CD4-positive, alpha-beta T cell treated with Interleukin-21 for 1 hour (primary cell): ENCODE measurements at regions not wholly inside any gene's neighbourhood (a gene's known extent, or its start where the extent isn't known, plus 50 kb on each side); places are given as distances from the start of the nearest gene placed in this dataset.
"Not testable (repeated sequence)": the region's sequence is repeated elsewhere in the genome, so short reads cannot be mapped to it uniquely, and the experiment has no call there.

Source experiments
- DNase-seq: peaks from one replicate; pipeline ENCODE4 v3.0.0-alpha.2; 2020

DNA sequence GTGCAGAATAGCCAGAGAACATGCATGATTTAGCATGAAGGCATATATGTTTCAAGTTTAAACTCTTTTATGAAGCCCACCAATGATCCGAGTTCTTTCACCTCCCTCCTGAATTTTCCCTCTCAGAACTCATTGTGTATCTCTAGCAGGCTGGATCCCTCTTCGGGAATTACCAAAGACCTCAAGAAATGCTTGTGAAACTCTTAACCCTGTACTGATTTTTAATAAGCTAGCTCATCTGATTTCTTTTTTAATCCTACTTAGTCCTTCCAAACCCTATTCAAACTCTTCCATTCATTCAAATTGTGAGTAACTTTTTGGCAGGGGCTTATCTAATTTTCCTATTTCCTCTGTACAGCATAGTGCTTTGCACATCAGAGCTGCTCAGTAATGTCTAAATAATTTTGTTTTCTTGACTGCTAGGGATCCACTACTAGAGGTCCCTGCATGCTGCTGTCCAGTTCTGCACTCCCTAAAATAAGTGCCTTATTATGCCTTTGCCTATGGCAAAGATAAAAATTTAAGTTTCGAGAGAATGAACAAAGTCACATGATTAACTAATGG lies 723.8 kb downstream of the CDH11 start:
- DNase-seq, result no peak

DNA sequence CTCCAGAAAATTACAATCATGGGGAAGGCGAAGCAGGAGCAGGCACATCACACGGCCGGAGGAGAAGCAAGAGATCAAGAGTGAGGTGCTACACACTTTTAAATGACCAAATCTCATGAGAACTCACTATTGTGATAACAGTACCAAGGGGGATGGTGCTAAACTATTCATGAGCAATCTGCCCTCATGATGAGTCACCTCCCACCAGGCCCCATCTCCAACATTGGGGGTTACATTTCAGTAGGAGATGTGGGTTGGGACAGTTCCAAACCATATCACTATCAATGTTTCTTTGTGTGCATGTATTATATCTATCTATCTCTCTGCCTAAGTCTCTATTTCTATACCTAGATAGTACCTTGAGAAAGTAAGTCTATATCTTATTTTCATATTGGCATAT lies 724.8 kb downstream of the CDH11 start:
- DNase-seq, result no peak

DNA sequence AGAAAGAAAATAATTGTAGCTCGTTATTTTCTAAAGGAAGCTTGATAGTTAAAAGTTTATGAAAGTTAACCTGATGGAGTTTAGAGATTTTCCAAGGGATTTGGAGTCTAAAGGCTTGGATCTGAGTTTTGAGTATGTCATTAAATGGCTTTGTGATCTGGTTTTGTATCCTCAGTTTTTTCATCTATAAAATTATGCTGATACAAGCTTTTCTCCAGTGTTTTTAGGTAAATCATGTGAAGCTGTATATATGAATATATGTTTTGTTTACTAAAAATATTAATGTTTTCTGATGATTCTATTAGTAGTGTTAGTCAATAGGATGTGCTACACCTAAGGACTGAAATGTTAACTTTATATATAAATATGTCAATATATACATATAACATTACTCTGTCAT lies 727.8 kb downstream of the CDH11 start:
- DNase-seq, result no peak

DNA sequence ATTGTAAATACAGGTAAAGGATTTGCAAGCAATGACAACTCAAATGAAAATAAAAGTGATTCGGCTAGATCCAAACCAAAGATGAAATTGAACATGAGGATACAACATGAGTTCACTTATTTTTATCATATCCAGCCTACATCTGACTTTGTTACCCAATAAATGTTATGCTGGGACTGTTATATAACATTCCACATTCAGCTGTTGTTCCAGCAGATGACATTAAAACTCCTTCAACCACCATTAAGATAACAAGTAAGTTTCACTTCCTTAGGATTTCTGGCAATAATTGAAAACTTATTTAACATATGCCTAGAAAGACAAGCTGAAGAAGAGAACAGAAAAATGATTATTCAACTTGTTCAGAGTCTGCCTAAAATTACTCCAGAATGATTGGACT lies 729.4 kb downstream of the CDH11 start:
- DNase-seq, result no peak

DNA sequence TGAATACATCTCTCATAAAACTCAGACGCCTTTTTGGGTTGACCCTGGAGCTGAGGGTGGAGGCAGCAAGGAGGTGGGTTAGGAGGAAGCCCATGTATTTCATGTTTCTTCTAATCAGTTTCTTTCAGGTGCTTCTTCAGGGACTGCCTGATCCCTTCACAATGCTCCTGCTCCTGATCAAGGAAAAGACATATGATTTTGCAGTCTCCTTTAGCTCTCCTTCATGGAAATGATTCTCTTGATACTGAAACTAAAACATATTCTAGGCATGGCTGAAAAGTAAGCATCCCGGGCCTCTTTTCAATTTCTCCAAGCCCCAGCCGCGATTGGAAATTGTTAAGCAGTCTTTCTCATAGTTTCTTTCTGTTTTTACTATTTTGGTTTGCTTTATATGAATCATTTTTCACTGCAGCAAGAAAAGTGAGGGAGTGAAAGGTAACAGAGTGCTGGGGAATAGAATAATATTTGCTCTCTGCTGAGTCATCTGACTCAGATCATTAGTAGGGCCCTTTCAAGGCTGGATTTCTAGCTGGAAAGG lies 730.7 kb downstream of the CDH11 start:
- no peak for DNase-seq

DNA sequence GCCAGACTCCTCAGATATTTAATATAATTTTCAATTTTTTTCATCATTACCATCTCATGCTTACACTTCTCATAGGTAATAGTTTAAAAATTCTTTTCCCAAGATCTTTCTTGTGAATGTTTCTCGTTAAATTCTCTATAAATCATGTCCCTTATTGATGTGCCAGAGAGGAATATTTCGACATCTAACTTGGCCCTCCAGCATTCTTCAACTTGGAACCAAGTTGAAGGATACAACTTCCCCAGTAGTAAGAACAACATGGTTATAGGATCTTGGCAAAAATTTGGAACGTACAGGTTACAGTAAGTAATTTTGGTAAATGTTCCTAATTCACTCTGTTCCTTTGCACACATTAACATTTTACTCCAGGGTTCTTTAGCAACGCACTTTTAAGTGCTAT lies 731.8 kb downstream of the CDH11 start:
- no peak for DNase-seq

DNA sequence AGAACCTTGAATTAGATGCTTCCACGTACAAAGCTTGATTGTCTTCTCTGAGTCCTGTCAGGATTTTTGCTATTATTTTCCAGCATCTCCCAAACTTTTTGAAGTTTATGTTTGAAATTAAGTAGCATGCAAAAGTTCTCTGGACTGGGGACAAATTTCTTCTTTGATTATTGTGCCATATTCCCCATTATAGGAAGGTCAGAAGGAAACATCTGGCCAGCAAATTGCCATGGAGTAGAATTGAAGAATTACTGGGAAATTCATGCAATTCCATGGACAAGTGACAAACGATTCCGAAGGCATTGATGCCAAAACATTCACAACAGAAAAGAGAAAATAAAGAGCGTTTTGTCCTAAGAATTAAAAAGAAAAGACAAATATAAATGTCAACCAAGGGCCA lies 737.2 kb downstream of the CDH11 start:
- no peak for DNase-seq

DNA sequence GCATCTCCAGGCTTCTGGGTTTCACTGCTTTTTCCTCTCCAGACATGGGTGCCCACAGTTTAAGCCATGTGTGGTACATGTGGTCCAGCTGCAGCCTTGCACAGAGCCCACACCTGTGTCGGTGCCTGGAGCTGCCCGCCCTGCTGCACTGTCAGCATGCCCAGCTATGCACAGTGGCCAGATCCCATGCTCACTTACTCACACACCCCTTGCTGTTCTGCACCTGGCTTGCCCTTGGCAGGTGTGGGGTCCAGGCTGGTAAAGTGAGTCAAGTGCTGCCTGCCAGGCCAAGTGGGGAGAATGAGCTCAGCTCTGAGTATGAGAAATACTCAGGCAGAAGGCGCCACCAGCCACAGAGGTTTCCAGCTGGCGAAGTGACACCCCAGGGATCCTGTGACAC lies 739.9 kb downstream of the CDH11 start:
- DNase-seq, result no peak

DNA sequence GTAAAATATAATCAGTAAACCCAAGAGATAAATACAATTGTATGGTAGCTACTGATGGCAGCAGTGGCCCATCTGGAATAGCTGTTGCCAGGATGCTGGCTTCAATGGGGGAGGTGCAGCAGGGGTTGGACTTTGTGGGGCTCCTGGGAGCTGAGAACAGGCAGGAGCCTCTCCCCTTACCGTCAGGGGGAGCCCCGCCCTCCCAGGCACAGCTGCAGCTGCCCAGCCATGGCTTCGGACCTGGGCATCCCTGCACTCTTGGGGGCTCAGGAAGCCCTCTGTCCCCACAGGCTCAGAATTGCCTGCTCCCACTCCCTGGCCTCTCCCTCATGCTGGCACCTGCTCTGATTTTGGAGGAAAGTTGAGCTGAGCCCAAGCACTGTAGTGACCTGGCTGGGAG lies 741.1 kb downstream of the CDH11 start:
- DNase-seq, result no peak

DNA sequence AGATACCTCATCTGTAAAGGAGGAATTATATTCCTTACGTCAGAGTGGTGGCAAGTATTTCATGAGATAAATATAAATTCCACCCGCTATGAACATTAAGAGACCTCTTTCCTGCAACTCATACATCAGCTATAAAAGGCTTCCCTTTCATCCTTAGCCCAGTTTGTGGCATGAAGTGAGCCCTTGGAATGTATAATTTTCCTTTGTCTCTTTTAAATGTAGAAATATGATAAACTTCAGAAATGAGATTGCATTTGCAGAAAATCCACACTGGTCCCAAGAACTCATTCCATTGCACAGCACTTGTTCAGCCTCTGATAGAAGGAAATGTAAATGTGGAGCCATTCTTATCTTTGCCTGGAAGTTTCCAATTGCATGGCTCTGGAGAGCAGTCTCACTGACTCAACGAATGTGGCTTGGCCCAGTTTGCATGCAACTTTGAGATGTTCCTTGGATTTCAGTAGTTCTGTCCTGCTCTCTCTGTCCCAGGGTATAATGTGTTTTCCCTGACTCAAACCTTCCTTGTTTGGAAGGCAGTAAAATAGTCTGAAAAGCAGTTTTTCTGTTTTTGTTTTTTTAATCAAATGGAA lies 746.4 kb downstream of the CDH11 start:
- DNase-seq, result no peak

DNA sequence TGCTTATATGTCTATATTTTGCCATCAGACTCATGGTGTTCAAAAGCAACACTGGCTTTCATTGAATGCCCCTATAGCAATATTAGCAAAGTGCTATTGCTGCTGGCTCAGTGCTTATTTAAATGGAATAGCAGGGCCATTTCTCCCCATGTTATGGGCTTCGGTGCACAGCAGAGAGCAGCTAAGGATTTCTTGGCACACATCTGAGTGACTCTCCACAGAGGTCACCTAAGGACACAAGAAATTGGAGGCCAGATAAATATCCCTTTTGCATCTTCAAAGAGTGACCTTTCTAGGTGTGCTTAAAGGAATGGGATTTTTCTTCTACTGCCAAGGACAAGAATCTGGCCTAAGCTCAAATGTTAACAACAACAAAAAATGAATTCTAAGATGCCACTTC lies 751.8 kb downstream of the CDH11 start:
- no peak for DNase-seq

DNA sequence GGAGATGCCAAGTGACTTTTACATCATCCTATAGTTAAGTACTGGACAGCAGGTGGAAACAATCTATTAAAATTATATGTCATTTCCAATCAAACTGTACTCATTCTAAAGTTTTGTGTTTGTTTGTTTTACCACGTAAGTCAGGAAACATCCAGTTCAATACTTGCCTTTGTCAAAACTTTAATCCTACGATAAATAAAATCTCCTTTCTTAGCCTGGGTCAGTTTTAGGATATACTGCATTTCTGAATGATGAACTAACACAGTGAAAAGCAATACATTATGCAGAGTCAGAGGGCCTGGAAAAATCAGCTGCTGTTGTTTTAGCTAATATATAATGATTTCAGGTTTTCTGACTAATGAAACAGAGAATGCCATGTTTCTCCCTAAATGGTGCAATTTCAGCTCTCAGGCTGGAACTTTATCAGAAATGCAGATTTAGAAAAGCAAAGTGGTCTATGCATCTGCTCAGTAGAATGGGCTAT lies 756.4 kb downstream of the CDH11 start:
- no peak for DNase-seq

DNA sequence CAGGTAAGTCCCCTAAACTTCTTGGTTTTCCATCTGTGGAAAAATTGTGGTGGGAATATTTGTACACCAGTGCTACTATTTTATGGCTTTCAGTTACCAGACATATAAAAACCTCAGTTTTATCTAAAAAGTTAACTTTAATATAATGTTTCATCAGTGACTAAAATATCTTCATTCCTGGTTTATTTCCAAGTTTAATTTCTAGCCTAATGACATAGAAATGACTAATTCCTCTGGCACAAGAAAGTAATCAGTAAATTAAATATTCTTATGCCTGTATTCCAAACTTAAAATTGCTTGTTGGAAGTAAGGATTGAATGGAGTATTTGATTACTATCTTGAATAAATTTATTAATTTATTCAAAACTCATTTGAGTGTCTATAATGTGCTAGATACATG lies 757.0 kb downstream of the CDH11 start:
- DNase-seq, result no peak

DNA sequence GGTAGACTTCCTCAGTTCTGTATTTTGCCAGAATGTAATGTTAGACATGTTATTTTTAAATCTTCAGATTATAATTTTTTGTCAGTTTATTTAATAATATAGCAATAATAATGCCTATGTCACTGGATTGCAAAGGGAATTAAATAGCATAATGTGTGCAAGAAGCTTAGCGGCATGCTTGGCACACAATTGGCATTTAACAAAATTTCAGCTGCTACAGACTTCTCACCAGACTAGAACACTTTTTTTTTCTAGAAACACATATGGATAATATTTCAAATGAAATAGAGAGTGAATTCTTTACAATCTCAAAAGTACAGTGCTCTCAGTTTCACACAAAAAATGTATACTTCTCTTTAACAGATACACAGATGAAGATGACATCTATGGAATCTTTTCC lies 757.4 kb downstream of the CDH11 start:
- DNase-seq, result no peak

DNA sequence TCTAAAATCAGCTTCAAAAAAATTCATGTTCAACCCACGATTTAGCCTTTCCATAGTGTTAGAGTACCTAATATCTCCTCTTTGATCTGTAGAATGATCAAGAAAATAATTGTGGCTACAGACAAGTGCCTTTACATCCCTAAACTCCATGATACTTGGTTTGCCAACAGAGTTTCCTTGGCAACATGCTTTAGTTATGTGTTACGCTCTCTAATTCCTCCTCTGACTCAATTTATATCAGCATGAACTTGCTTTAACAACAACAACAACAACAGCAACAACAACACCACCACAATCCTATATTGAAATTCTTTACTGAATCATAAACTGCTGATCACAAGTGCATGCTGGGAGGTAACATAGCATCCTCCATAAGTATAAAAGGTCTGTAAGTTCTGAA lies 757.8 kb downstream of the CDH11 start:
- no peak for DNase-seq

DNA sequence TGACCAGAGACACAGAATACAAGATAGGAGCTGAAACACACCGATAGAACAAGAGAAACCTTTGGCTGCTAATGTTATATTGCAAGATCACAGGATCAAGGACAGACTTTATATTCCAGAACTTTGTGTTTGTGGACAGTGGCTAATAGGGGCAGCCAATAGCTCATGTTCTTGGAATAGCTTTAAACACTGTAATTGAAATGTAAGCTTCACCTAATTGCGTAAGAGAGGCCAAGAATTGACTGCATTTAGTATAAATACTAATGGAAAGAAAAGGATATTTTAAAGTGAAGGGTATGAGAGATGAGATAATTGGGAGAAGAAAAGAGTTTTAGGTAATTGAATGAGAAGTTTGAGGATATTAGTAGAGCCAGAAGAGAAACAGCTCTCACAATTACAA lies 758.8 kb downstream of the CDH11 start:
- no peak for DNase-seq

DNA sequence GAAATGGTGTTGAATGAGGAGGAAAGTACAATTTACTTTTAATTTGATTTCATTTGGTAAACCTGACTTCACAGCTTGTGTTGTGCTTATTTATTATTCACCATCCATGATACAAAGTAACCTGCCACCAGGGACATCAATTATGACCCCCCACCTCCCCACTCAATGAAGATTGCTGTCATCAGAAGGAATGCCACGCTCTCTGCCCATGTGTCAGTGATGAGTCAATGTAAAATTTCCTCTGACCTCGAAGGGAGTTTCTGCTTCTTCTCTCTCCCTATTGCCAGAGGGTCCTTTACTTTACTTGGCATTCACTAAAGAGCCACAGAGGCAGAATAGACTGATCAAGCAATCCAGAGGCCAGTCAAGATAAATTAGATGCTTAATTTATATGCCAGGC lies 759.7 kb downstream of the CDH11 start:
- DNase-seq, result no peak

DNA sequence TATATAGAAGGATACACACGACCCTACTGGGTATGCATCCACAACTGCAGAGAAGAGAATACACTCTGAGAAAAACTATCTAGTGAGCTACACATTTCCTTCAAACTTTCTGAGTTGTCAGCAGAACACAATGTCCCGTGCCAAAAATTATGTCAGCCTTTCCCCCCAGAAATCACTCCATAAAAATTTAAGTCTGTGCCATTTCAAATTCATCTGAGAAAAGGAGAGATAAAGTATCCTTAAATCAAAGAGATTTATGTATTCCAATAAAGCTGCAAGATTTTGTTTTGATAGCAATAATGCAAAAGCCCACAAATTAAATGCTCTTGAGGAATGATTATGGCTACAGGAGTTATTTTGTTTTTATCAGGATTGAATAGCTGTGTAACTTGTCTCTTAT lies 760.1 kb downstream of the CDH11 start:
- no peak for DNase-seq

DNA sequence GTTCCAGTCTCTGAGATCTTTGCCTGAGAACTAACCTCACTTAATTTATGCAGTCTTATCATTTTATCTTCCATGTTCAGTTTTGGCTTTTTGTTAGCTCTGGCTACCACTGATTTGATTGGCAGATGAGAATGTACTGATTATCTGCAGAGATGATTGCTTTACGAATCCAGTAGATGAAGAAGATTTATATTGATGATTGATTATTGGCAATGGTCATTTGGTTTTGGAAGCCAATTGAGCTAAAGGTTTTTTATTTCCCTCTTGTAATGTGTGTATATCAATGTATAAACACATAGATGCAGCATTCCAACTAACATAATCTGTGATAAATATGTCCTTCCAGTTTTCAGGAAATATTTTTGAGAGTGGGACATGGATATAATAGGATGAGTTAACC lies 763.6 kb downstream of the CDH11 start:
- DNase-seq, result no peak

DNA sequence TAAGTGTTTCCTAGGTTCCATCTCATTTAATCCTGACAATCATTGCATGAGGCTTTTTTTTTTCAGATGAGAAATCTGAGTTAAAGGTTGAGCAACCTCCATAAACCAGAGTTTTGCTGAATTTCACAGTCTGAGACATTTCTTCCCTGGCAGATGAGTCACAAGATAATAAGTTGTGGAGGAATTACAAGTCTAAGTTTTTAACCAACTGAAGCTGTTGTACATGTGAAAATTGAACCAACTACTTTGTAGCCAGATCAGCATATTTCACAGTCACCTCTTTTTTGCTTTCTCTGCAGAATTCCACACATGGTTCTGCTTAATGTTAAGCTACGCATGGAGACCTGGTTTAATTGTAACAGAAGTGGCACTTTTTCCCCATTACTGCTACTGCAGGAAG lies 765.6 kb downstream of the CDH11 start:
- DNase-seq, result no peak

DNA sequence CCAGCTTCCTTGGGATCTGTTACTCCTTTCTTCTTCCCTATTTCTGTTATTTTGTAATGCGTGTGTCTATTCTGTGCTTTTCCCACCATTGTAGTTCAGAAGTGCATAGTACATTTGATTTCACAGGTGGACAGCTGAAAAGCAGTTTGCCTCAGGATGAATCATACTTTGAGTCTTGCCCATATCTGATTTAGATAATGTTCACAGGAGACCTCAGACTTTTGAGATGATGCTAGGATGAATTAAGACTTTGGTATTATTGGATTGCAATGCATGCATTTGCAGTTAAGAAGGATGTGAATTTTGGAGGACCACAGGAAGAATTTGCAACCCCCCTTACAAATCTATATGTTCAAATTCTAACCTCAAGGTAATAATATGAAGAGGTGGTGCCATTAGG lies 769.6 kb downstream of the CDH11 start:
- no peak for DNase-seq

DNA sequence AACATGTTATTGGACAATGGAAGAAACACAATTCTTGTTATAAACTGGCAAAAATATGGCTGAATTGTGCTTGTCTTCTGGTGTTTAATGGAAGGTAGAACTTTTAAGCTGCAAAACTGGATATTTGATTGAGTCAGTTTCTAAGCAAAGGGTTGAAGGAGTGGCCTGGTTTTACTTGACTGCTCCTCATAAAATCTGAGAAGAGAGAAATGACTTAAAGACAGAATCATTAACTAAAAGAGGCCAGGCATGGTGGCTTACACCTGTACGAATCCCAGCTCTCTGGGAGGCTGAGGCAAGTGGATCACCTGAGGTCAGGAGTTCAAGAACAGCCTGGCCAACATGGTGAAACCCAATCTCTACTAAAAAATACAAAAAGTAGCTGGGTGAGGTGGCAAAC lies 770.7 kb downstream of the CDH11 start:
- no peak for DNase-seq

DNA sequence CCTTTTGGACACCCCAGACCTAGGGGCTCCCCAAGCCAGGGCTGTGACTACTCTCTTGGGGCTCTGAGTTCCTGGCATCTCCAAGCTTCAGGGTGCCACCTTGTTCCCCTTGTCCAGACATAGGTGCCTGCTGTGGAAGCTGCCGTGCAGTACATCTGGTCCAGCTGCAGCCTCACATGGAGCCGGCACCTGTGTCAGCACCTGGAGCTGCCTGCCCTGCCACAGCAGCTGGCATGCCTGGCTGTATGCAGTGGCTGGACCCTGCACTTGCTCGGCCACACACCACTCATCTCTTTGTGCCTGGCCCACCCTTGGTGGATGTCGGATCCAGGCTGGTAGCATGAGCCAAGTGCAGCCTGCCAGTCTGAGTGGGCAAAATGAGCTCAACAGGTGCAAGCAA lies 775.8 kb downstream of the CDH11 start:
- no peak for DNase-seq

DNA sequence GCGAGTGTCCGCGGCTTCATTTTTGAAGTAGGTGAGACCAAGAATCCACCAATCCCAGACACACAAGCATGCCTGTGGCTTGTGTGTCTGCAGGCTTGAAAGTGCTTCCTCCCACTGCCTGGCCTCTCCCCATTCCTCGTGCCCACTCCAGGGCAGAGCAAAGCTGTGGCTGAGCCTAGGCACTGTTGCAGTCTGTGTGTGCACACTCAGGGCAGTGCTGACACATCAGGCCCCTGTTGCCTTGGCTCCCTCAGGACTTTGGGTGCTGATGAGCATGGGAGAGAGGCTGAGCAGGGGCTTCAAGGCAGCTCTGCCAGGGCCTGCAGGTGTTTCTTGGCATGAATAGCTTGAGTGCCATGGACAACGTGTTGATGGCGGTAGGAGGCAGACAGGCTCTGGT lies 776.7 kb downstream of the CDH11 start:
- no peak for DNase-seq

DNA sequence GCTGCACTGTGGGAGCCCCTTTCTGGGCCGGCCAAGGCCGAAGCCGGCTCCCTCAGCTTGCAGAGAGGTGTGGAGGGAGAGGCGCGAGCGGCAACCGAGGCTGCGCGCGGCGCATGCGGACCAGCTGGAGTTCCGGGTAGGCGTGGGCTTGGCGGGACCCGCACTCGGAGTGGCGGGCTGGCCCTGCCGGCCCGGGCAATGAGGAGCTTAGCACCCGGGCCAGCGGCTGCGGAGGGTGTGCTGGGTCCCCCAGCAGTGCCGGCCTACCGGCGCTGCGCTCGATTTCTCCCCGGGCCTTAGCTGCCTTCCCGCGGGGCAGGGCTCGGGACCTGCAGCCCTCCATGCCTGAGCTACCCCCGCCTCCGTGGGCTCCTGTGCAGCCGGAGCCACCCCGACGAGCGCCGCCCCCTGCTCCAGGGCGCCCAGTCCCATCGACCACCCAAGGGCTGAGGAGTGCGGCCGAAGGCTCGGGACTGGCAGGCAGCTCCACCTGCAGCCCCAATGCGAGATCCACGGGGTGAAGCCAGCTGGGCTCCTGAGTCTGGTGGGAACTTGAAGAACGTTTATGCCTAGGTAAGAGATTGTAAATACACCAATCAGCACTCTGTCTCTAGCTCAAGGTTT lies 777.9 kb downstream of the CDH11 start:
- DNase-seq, result not testable (repeated sequence)
